H9 (cell line): ENCODE measurements at regions not wholly inside any gene's neighbourhood (a gene's known extent, or its start where the extent isn't known, plus 50 kb on each side); places are given as distances from the start of the nearest gene placed in this dataset.

Experiments used
- DNase-seq: peaks from one replicate; pipeline ENCODE4 v3.0.0-alpha.2; 2017
- H2AFZ ChIP-seq: one replicate; pipeline ENCODE4 v1.6.1; 2013; ENCODE audit warnings: mild to moderate bottlenecking, low read length, control low read depth, moderate library complexity
- H2AK5ac ChIP-seq: 2 replicates; pipeline ENCODE4 v1.6.1; 2013; ENCODE audit warnings: low read length, control low read depth, mixed read lengths; ENCODE audit not compliant: insufficient read length
- H2BK120ac ChIP-seq: one replicate; pipeline ENCODE4 v1.6.1; 2013; ENCODE audit warnings: low read depth, mild to moderate bottlenecking, low read length, control low read depth, inconsistent platforms; ENCODE audit not compliant: poor library complexity, severe bottlenecking
- H2BK12ac ChIP-seq: 2 replicates; pipeline ENCODE4 v1.6.1; 2013; ENCODE audit warnings: low read length, control low read depth, mixed read lengths, low read depth; ENCODE audit not compliant: insufficient read length
- H2BK15ac ChIP-seq: 2 replicates; pipeline ENCODE4 v1.6.1; 2013; ENCODE audit warnings: low read depth, low read length, control low read depth
- H2BK20ac ChIP-seq: one replicate; pipeline ENCODE4 v1.6.1; 2013; ENCODE audit warnings: low read depth, mild to moderate bottlenecking, low read length, control low read depth, inconsistent platforms; ENCODE audit not compliant: poor library complexity, severe bottlenecking
- H2BK5ac ChIP-seq: 2 replicates; pipeline ENCODE4 v1.6.1; 2013; ENCODE audit warnings: low read length, control low read depth, mixed read lengths; ENCODE audit not compliant: insufficient read length
- H3K14ac ChIP-seq: 2 replicates; pipeline ENCODE4 v1.6.1; 2013; ENCODE audit warnings: low read length, control low read depth; ENCODE audit not compliant: insufficient read depth
- H3K18ac ChIP-seq: 2 replicates; pipeline ENCODE4 v1.6.1; 2013; ENCODE audit warnings: low read depth, mild to moderate bottlenecking, mixed read lengths, low read length, control low read depth; ENCODE audit not compliant: insufficient read length
- H3K23ac ChIP-seq: 2 replicates; pipeline ENCODE4 v1.6.1; 2013; ENCODE audit warnings: low read length, control low read depth, mixed read lengths, low read depth; ENCODE audit not compliant: insufficient read length
- H3K23me2 ChIP-seq: 2 replicates; pipeline ENCODE4 v1.6.1; 2013; ENCODE audit warnings: low read depth, mild to moderate bottlenecking, mixed read lengths, low read length, control low read depth; ENCODE audit not compliant: insufficient read length, poor library complexity, severe bottlenecking
- H3K27ac ChIP-seq: 2 replicates; pipeline ENCODE4 v1.5.1; 2013; ENCODE audit warnings: low read length, control low read depth, mixed read lengths, low read depth; ENCODE audit not compliant: insufficient read length
- H3K27me3 ChIP-seq: 2 replicates; pipeline ENCODE4 v1.6.1; 2013; ENCODE audit warnings: low read length, control low read depth, inconsistent platforms; ENCODE audit not compliant: insufficient read depth
- H3K4ac ChIP-seq: 2 replicates; pipeline ENCODE4 v1.6.1; 2013; ENCODE audit warnings: low read depth, mild to moderate bottlenecking, control low read depth, inconsistent platforms, low read length, moderate library complexity
- H3K4me1 ChIP-seq: 2 replicates; pipeline ENCODE4 v1.6.1; 2013; ENCODE audit warnings: low read length, control low read depth, inconsistent platforms; ENCODE audit not compliant: insufficient read depth
- H3K4me2 ChIP-seq: 2 replicates; pipeline ENCODE4 v1.6.1; 2013; ENCODE audit warnings: low read length, control low read depth, mixed read lengths; ENCODE audit not compliant: insufficient read length, insufficient read depth
- H3K56ac ChIP-seq: 2 replicates; pipeline ENCODE4 v1.6.1; 2013; ENCODE audit warnings: low read depth, mild to moderate bottlenecking, mixed read lengths, low read length, control low read depth; ENCODE audit not compliant: insufficient read length
- H3K79me1 ChIP-seq: 2 replicates; pipeline ENCODE4 v1.6.1; 2013; ENCODE audit warnings: low read depth, mild to moderate bottlenecking, moderate library complexity, low read length, control low read depth, inconsistent platforms; ENCODE audit not compliant: insufficient read depth, poor library complexity, severe bottlenecking
- H3K79me2 ChIP-seq: 2 replicates; pipeline ENCODE4 v1.6.1; 2013; ENCODE audit warnings: low read length, control low read depth, inconsistent platforms; ENCODE audit not compliant: insufficient read depth
- H3K9ac ChIP-seq: 2 replicates; pipeline ENCODE4 v1.6.1; 2013; ENCODE audit warnings: low read length, control low read depth, mixed read lengths; ENCODE audit not compliant: insufficient read length; ENCODE audit errors: extremely low read depth
- H3K9me3 ChIP-seq: one replicate; pipeline ENCODE4 v1.6.1; 2013; ENCODE audit warnings: low read depth, low read length, inconsistent platforms; ENCODE audit not compliant: control insufficient read depth
- H3T11ph ChIP-seq: one replicate; pipeline ENCODE4 v1.6.1; 2013; ENCODE audit warnings: mild to moderate bottlenecking, low read length, control low read depth, inconsistent platforms
- H4K20me1 ChIP-seq: one replicate; pipeline ENCODE4 v1.6.1; 2013; ENCODE audit not compliant: control insufficient read depth, insufficient read length, insufficient read depth
- H4K5ac ChIP-seq: 2 replicates; pipeline ENCODE4 v1.6.1; 2013; ENCODE audit warnings: low read depth, mild to moderate bottlenecking, mixed read lengths, low read length, control low read depth; ENCODE audit not compliant: insufficient read length
- H4K8ac ChIP-seq: replicated peaks from 2 replicates; pipeline ENCODE4 v1.6.1; 2013; ENCODE audit warnings: low read length, control low read depth, mixed read lengths, low read depth; ENCODE audit not compliant: insufficient read length
- H4K91ac ChIP-seq: 2 replicates; pipeline ENCODE4 v1.6.1; 2013; ENCODE audit warnings: low read depth, mild to moderate bottlenecking, moderate library complexity, mixed read lengths, low read length, control low read depth; ENCODE audit not compliant: insufficient read length
- H3K27ac Mint-ChIP-seq, 3 experiments: 2 replicates in 2 of 3; 3 replicates in 1 of 3; pipeline ENCODE4 v1.8.0; 2020 to 2021; ENCODE audit warnings: mixed read lengths in 3 of 3, mild to moderate bottlenecking in 1 of 3, moderate library complexity in 1 of 3
- H3K27me3 Mint-ChIP-seq: 2 replicates; pipeline ENCODE4 v1.8.0; 2021; ENCODE audit warnings: low read depth, mild to moderate bottlenecking, moderate library complexity, mixed read lengths
- H3K36me3 Mint-ChIP-seq, 3 experiments: 2 replicates in 2 of 3; 3 replicates in 1 of 3; pipeline ENCODE4 v1.8.0; 2020 to 2021; ENCODE audit warnings: low read depth in 3 of 3, mixed read lengths in 3 of 3; ENCODE audit not compliant: insufficient read depth in 1 of 3
- H3K4me1 Mint-ChIP-seq, 2 experiments: 2 replicates each; pipeline ENCODE4 v1.8.0; 2020; ENCODE audit warnings: mixed read lengths in 2 of 2
- H3K4me3 Mint-ChIP-seq, 2 experiments: 2 replicates in 1 of 2; 3 replicates in 1 of 2; pipeline ENCODE4 v1.8.0; 2020 to 2021; ENCODE audit warnings: mild to moderate bottlenecking in 2 of 2, mixed read lengths in 2 of 2, moderate library complexity in 1 of 2
- H3K9me3 Mint-ChIP-seq, 2 experiments: 2 replicates in 1 of 2; 3 replicates in 1 of 2; pipeline ENCODE4 v1.8.0; 2020; ENCODE audit warnings: mild to moderate bottlenecking in 2 of 2, mixed read lengths in 2 of 2, moderate library complexity in 1 of 2
- WGBS: extraction: QIAGEN DNeasy Blood & Tissue Kit; methylation state at CpG from one replicate; pipeline ENCODE4 v1.1.7; 2013; ENCODE audit warnings: missing lambda C conversion rate, low lambda C conversion rate, mixed read lengths; ENCODE audit not compliant: insufficient read length; ENCODE audit errors: extremely low coverage; 5-methylcytosine and 5-hydroxymethylcytosine counted together
- TF ChIP-seq, protein P1 (sequence below): fragments of 200-600 bp; sonication (generic); conservative IDR thresholded peaks from 3 replicates; pipeline ENCODE4 v1.8.0; 2021; ENCODE audit warnings: antibody characterized with exemption, mild to moderate bottlenecking

DNA sequence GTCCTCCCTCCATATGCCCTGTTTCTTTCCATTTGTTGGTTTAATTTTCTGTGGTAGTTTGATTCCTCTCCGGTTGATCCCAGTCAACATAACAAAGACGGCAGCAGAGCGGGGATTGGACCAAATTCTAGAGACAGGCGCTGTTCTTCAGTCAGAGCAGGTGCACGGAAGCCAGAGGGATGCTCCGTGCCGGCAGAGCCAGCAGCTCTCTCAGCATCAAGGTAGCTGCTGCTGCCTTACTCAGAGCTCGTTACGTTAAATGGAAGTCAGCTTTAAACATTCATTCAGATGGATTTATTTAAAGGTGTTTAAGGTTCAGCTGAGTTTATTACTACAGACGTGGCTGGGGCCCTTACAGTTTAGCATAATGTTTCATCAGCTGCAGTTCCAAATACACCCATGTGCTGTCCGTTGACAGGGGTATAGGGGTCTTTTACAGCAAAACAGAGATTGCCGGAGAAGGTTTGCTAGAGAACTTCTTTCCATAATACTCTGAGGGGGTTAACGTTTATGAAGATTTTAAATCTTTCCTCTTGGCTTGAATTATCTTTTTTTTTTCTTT lies 497.2 kb upstream of the PIK3C3 start:
- H4K91ac ChIP-seq = no peak overlapping the region
- no peak overlapping the region for H3T11ph ChIP-seq
- H2AFZ ChIP-seq = no peak overlapping the region
- no peak overlapping the region for H3K14ac ChIP-seq
- H3K23me2 ChIP-seq = no peaks in the 10 kb centered on the region
- H3K4me1 ChIP-seq = no peaks in the 10 kb centered on the region; the same call in 1 of the 2 replicates
- H3K9ac ChIP-seq = no peak overlapping the region
- no peak overlapping the region for H2BK15ac ChIP-seq
- TF ChIP-seq, protein P1, sequence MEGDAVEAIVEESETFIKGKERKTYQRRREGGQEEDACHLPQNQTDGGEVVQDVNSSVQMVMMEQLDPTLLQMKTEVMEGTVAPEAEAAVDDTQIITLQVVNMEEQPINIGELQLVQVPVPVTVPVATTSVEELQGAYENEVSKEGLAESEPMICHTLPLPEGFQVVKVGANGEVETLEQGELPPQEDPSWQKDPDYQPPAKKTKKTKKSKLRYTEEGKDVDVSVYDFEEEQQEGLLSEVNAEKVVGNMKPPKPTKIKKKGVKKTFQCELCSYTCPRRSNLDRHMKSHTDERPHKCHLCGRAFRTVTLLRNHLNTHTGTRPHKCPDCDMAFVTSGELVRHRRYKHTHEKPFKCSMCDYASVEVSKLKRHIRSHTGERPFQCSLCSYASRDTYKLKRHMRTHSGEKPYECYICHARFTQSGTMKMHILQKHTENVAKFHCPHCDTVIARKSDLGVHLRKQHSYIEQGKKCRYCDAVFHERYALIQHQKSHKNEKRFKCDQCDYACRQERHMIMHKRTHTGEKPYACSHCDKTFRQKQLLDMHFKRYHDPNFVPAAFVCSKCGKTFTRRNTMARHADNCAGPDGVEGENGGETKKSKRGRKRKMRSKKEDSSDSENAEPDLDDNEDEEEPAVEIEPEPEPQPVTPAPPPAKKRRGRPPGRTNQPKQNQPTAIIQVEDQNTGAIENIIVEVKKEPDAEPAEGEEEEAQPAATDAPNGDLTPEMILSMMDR = no peak
- H3K79me2 ChIP-seq = no peaks in the 10 kb centered on the region
- Mint-ChIP-seq H3K4me3 (no peak overlapping the region), H3K27me3 (no peaks in the 10 kb centered on the region), H3K4me1 (peaks cover 5 to 13% of the 10 kb centered on the region in 2 experiments), H3K27ac (0 out of 7 replicates have a peak overlapping the region, but pooled peaks of 1 of the 3 experiments have one; percentile 59), H3K9me3 (no peaks in the 10 kb centered on the region; a peak in 1 of 5 replicates), H3K36me3 (no peaks in the 10 kb centered on the region)
- no peak overlapping the region for H2AK5ac ChIP-seq
- no peaks in the 10 kb centered on the region for H3K79me1 ChIP-seq
- no peak overlapping the region for H3K18ac ChIP-seq
- DNase-seq = no peak
- H4K5ac ChIP-seq = no peak overlapping the region
- no peak overlapping the region for H2BK120ac ChIP-seq
- no peaks in the 10 kb centered on the region for H3K9me3 ChIP-seq
- no peak overlapping the region for H3K56ac ChIP-seq
- no peak overlapping the region for H2BK20ac ChIP-seq
- no peaks in the 10 kb centered on the region for H4K20me1 ChIP-seq
- H3K23ac ChIP-seq = no peak overlapping the region
- no peaks in the 10 kb centered on the region for H3K27me3 ChIP-seq
- no peak overlapping the region for H2BK12ac ChIP-seq
- H3K27ac ChIP-seq = no peak overlapping the region
- H4K8ac ChIP-seq = no peak overlapping the region
- WGBS = no CpG with 5 or more reads among the region's 13 CpGs
- no peak overlapping the region for H3K4me2 ChIP-seq
- H3K4ac ChIP-seq = no peak overlapping the region
- H2BK5ac ChIP-seq = no peak overlapping the region
